ENCODE measurements at regions not wholly inside any gene's neighbourhood (a gene's known extent, or its start where the extent isn't known, plus 50 kb on each side); places are given as distances from the start of the nearest gene placed in this dataset.
"Not testable (repeated sequence)": the region's sequence is repeated elsewhere in the genome, so short reads cannot be mapped to it uniquely, and the experiment has no call there.

DNA sequence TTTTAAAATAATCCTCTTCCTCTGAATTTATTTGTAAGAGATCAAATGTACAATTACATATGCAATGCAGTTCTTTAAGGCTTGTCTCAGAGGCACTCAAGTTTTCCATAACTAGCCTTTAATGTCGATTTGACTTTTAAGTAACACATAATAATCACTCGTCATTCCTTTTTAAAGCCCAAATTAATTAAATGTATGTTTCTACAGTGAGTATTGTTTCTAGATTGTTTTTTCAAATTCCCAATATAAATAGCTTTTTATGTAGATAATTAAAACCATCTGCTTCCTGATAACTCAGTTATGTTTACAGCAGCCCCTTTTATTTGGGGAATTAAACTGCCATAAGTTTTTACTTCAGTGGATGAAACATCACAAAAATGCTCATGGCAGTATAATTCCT lies 185.1 kb downstream of the ETNK1 start:
- Histone ChIP-seq H3K36me3 (ENCODE audit: control insufficient read depth in 2 of 2, insufficient read depth in 2 of 2, low read length in 2 of 2) (no peaks in the 10 kb centered on the region), H3K27me3 (ENCODE audit: control insufficient read depth in 1 of 2, insufficient read depth in 2 of 2, low read length in 2 of 2) (no peaks in the 10 kb centered on the region), H3K9me3 (ENCODE audit: control insufficient read depth in 2 of 2, low read length in 2 of 2) (no peaks in the 10 kb centered on the region), H3K9ac (ENCODE audit: low read length in 2 of 2) (no peak overlapping the region), H3K4me3 (ENCODE audit: low read length in 2 of 2) (no peak overlapping the region), H3K4me1 (ENCODE audit: control insufficient read depth, insufficient read depth, low read length) (no peaks in the 10 kb centered on the region), H3K27ac (ENCODE audit: low read length) (no peak overlapping the region)

DNA sequence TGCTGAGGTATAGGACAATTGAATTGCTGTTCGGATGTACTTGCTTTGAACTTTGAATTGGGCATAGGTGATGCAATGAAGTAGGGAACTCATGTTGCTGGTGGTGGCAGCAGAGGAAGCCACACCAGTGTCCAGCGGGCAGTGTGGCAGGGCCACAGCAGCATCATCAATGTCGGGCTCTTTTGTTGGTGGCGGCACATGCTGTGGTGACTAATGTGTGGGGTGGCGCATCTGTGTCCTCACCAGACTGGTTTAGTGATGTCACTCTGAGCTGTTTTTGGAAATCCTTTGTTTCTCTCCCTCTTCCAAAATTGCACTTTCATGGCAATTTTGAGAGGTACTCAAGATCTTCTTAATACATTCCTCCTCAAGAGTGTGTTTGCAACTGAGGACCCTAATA lies 187.6 kb downstream of the ETNK1 start:
- H3K9me3 ChIP-seq (ENCODE audit: control insufficient read depth in 2 of 2, low read length in 2 of 2): no peaks in the 10 kb centered on the region
- H3K36me3 ChIP-seq (ENCODE audit: control insufficient read depth in 2 of 2, insufficient read depth in 2 of 2, low read length in 2 of 2): no peaks in the 10 kb centered on the region
- H3K9ac ChIP-seq (ENCODE audit: low read length in 2 of 2): no peak overlapping the region
- no peak overlapping the region for H3K27ac ChIP-seq (ENCODE audit: low read length)
- H3K27me3 ChIP-seq (ENCODE audit: control insufficient read depth in 1 of 2, insufficient read depth in 2 of 2, low read length in 2 of 2): no peaks in the 10 kb centered on the region
- H3K4me1 ChIP-seq (ENCODE audit: control insufficient read depth, insufficient read depth, low read length): no peaks in the 10 kb centered on the region
- no peak overlapping the region for H3K4me3 ChIP-seq (ENCODE audit: low read length in 2 of 2)

DNA sequence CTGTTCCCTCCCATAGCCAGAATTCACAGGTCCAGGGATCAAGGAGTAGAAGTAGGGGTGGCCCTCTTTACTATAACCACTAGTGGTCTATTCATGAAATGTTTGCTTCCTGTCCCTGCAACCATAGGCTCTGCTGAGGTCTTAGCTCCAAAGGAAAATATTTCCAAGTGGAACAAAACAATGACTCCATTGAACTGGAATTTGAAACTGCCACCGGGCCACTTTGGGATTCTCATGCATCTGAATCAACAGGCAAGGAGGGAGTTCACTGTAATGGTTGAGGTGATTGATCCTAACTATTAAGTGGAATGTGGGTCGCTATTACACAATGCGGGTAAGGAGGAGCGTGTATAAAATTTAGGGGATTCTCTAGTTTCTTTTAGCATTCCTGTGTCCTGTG lies 197.0 kb downstream of the ETNK1 start:
- H3K36me3 ChIP-seq (ENCODE audit: control insufficient read depth in 2 of 2, insufficient read depth in 2 of 2, low read length in 2 of 2): no peaks in the 10 kb centered on the region
- no peak overlapping the region for H3K4me3 ChIP-seq (ENCODE audit: low read length in 2 of 2)
- no peak overlapping the region for H3K9ac ChIP-seq (ENCODE audit: low read length in 2 of 2)
- no peak overlapping the region for H3K27ac ChIP-seq (ENCODE audit: low read length)
- H3K4me1 ChIP-seq (ENCODE audit: control insufficient read depth, insufficient read depth, low read length): no peaks in the 10 kb centered on the region
- no peaks in the 10 kb centered on the region for H3K27me3 ChIP-seq (ENCODE audit: control insufficient read depth in 1 of 2, insufficient read depth in 2 of 2, low read length in 2 of 2)
- peaks cover 0 to 4% of the 10 kb centered on the region in 2 donors for H3K9me3 ChIP-seq (ENCODE audit: control insufficient read depth in 2 of 2, low read length in 2 of 2)

DNA sequence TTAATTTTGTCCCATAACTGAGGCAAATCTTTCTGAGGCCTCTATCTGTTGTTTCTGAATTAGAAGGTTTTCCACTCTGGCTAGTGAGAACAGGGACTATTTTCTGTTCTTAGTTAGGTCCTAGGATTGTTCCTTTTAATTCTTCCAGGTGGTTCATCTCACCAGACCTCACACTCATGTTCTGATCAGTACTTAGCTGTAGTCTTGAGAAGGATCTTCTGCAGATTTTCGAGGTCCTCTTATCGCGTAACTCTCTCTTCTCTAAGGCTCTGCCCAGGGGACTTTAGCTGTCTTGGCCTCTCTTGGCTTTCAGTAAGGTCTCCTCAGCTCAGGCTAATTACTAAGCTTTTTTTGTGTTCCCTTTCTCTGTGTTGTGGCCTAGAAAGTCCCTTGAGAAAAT lies 201.1 kb downstream of the ETNK1 start:
- Histone ChIP-seq H3K9me3 (ENCODE audit: control insufficient read depth in 2 of 2, low read length in 2 of 2) (peaks cover 0 to 4% of the 10 kb centered on the region in 2 donors), H3K9ac (ENCODE audit: low read length in 2 of 2) (no peak overlapping the region), H3K36me3 (ENCODE audit: control insufficient read depth in 2 of 2, insufficient read depth in 2 of 2, low read length in 2 of 2) (no peaks in the 10 kb centered on the region), H3K4me1 (ENCODE audit: control insufficient read depth, insufficient read depth, low read length) (no peaks in the 10 kb centered on the region), H3K27me3 (ENCODE audit: control insufficient read depth in 1 of 2, insufficient read depth in 2 of 2, low read length in 2 of 2) (no peaks in the 10 kb centered on the region), H3K27ac (ENCODE audit: low read length) (no peak overlapping the region), H3K4me3 (ENCODE audit: low read length in 2 of 2) (no peak overlapping the region)

DNA sequence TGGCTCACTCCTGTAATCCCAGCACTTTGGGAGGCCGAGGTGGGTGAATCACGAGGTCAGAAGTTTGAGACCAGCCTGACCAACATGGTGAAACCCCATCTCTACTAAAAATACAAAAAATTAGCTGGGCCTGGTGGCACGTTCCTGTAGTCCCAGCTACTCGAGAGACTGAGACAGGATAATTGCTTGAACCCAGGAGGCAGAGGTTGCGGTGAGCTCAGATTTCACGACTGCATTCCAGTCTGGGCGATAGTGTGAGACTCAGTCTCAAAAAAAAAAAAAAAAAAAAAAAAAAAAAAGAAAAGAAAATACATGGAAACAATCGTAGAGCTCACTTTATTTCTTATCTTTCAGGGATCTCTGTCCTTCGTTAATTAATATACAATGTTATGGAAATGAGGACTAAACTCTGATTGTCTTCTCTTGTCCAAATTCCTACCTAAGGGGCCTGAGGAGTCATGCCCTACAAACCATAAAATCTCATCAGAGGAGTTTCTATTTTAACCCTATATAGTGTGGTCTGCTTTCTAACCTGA lies 201.5 kb downstream of the ETNK1 start:
- not testable (repeated sequence) for H3K4me3 ChIP-seq (ENCODE audit: low read length in 2 of 2); H3K9ac ChIP-seq (ENCODE audit: low read length in 2 of 2); H3K36me3 ChIP-seq (ENCODE audit: control insufficient read depth in 2 of 2, insufficient read depth in 2 of 2, low read length in 2 of 2); H3K27me3 ChIP-seq (ENCODE audit: control insufficient read depth in 1 of 2, insufficient read depth in 2 of 2, low read length in 2 of 2); H3K27ac ChIP-seq (ENCODE audit: low read length); H3K4me1 ChIP-seq (ENCODE audit: control insufficient read depth, insufficient read depth, low read length); H3K9me3 ChIP-seq (ENCODE audit: control insufficient read depth in 2 of 2, low read length in 2 of 2)

DNA sequence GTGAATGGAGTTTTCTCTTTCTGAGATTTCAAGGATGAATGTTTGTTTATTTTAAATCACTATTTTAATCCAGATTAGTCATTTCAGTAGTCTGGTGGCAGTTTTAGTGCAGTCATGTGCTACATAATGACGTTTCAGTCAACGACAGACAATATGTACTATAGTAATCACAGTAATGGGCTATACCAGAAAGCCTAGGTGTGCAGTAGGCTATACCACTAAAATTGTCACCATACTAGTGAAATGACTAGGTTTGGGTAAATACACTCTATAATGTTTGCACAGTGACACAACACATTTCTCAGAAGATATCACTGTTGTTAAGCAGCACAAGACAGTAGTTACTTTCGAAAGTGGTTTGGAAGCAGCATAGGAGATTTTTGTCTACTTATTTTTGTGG lies 203.1 kb downstream of the ETNK1 start:
- no peak overlapping the region for H3K4me3 ChIP-seq (ENCODE audit: low read length in 2 of 2)
- no peak overlapping the region for H3K27ac ChIP-seq (ENCODE audit: low read length)
- H3K9ac ChIP-seq (ENCODE audit: low read length in 2 of 2): no peak overlapping the region
- H3K36me3 ChIP-seq (ENCODE audit: control insufficient read depth in 2 of 2, insufficient read depth in 2 of 2, low read length in 2 of 2): no peaks in the 10 kb centered on the region
- no peaks in the 10 kb centered on the region for H3K4me1 ChIP-seq (ENCODE audit: control insufficient read depth, insufficient read depth, low read length)
- no peaks in the 10 kb centered on the region for H3K9me3 ChIP-seq (ENCODE audit: control insufficient read depth in 2 of 2, low read length in 2 of 2)
- H3K27me3 ChIP-seq (ENCODE audit: control insufficient read depth in 1 of 2, insufficient read depth in 2 of 2, low read length in 2 of 2): no peaks in the 10 kb centered on the region

DNA sequence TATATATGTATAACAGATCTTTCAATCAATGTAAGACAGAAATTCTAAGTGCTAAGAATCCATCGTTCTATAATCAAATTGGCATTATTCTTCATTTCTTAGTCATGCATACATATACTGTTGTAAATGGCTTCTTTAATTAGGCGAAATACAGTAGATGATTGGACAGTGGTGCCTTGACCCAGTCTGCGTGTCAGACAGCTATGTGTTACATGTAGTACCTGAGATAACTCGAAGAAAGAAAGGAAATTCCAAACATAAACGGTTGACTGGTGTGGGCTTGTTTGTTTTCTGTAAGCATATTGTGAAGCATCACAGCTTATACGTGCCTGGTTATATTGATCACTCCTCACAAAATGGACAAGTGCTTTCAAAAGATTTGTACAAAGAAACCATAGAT lies 210.5 kb downstream of the ETNK1 start:
- no peak overlapping the region for H3K9ac ChIP-seq (ENCODE audit: low read length in 2 of 2)
- no peaks in the 10 kb centered on the region for H3K9me3 ChIP-seq (ENCODE audit: control insufficient read depth in 2 of 2, low read length in 2 of 2)
- H3K27me3 ChIP-seq (ENCODE audit: control insufficient read depth in 1 of 2, insufficient read depth in 2 of 2, low read length in 2 of 2): no peaks in the 10 kb centered on the region
- H3K36me3 ChIP-seq (ENCODE audit: control insufficient read depth in 2 of 2, insufficient read depth in 2 of 2, low read length in 2 of 2): no peaks in the 10 kb centered on the region
- H3K4me3 ChIP-seq (ENCODE audit: low read length in 2 of 2): no peak overlapping the region
- H3K4me1 ChIP-seq (ENCODE audit: control insufficient read depth, insufficient read depth, low read length): no peaks in the 10 kb centered on the region
- H3K27ac ChIP-seq (ENCODE audit: low read length): no peak overlapping the region

DNA sequence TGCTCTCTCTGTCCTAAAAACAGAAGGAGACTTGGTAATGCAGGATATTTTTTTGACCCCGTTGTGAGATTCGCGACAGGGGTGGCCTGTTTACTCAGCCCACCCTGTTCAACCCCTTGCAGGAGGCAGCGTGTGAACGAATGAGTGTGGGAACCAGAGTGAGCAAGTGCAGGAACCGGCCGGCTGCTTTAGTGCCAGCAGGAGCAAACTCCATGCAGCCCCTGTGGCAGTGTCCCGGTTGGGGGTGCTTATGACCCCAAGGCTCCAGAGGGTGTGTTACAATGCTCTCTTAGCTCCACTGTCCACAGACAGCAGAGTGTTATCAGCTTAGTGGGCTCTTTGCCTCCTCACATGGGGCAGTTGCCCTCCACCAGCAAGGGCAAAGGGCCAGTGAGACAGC lies 225.2 kb downstream of the ETNK1 start:
- H3K4me3 ChIP-seq (ENCODE audit: low read length in 2 of 2): no peak overlapping the region
- no peaks in the 10 kb centered on the region for H3K4me1 ChIP-seq (ENCODE audit: control insufficient read depth, insufficient read depth, low read length)
- peaks cover 0 to 2% of the 10 kb centered on the region in 2 donors for H3K9me3 ChIP-seq (ENCODE audit: control insufficient read depth in 2 of 2, low read length in 2 of 2)

DNA sequence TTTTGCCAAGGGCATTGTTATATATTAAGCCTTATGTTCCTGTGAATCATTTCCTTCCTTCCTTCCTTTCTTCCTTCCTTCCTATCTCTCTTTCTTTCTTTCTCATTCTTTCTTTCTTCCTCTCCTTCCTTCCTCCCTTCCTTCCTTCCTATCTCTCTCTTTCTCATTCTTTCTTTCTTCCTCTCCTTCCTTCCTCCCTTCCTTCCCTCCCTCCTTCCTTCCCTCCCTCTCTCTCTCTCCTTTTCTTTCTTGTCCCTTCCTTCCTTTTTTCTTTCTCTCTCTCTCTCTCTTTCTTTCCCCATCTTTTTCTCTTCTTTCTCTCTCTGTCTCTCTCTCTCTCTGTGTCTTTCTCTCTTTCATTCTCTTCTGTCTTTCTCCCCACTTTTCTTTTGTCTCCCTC lies 226.6 kb downstream of the ETNK1 start:
- no peak overlapping the region for H3K4me3 ChIP-seq (ENCODE audit: low read length in 2 of 2)
- no peaks in the 10 kb centered on the region for H3K9me3 ChIP-seq (ENCODE audit: control insufficient read depth in 2 of 2, low read length in 2 of 2)
- H3K9ac ChIP-seq (ENCODE audit: low read length in 2 of 2): no peak overlapping the region
- H3K27ac ChIP-seq (ENCODE audit: low read length): no peak overlapping the region
- no peaks in the 10 kb centered on the region for H3K27me3 ChIP-seq (ENCODE audit: control insufficient read depth in 1 of 2, insufficient read depth in 2 of 2, low read length in 2 of 2)
- no peaks in the 10 kb centered on the region for H3K36me3 ChIP-seq (ENCODE audit: control insufficient read depth in 2 of 2, insufficient read depth in 2 of 2, low read length in 2 of 2)
- no peaks in the 10 kb centered on the region for H3K4me1 ChIP-seq (ENCODE audit: control insufficient read depth, insufficient read depth, low read length)

More for the DNA sequence above, 225.2 kb downstream of the ETNK1 start:
- no peaks in the 10 kb centered on the region for H3K27me3 ChIP-seq (ENCODE audit: control insufficient read depth in 1 of 2, insufficient read depth in 2 of 2, low read length in 2 of 2)
- no peaks in the 10 kb centered on the region for H3K36me3 ChIP-seq (ENCODE audit: control insufficient read depth in 2 of 2, insufficient read depth in 2 of 2, low read length in 2 of 2)
- no peak overlapping the region for H3K9ac ChIP-seq (ENCODE audit: low read length in 2 of 2)
- no peak overlapping the region for H3K27ac ChIP-seq (ENCODE audit: low read length)

DNA sequence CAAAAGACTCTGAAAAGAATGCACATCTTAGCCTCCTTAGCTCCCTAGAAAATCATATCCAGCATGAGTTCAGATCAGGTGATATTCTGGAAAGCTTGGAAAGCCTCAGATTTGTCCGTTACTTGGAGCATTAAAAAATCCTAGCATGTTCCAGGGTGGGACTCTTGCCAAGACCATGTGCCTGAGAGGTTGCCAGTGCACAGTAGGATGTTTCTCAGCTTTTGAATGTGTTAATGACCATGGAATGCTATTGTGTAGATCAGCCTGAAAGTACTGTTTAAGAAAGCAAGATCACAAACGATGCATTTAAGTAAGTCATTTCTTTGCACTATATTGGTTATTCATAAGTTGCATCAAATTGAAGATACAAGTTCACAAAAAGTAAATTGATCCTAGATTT lies 230.5 kb downstream of the ETNK1 start:
- no peaks in the 10 kb centered on the region for H3K9me3 ChIP-seq (ENCODE audit: control insufficient read depth in 2 of 2, low read length in 2 of 2)
- H3K4me1 ChIP-seq (ENCODE audit: control insufficient read depth, insufficient read depth, low read length): no peaks in the 10 kb centered on the region
- no peak overlapping the region for H3K9ac ChIP-seq (ENCODE audit: low read length in 2 of 2)
- no peak overlapping the region for H3K4me3 ChIP-seq (ENCODE audit: low read length in 2 of 2)
- H3K27me3 ChIP-seq (ENCODE audit: control insufficient read depth in 1 of 2, insufficient read depth in 2 of 2, low read length in 2 of 2): no peaks in the 10 kb centered on the region
- H3K36me3 ChIP-seq (ENCODE audit: control insufficient read depth in 2 of 2, insufficient read depth in 2 of 2, low read length in 2 of 2): no peaks in the 10 kb centered on the region
- no peak overlapping the region for H3K27ac ChIP-seq (ENCODE audit: low read length)

DNA sequence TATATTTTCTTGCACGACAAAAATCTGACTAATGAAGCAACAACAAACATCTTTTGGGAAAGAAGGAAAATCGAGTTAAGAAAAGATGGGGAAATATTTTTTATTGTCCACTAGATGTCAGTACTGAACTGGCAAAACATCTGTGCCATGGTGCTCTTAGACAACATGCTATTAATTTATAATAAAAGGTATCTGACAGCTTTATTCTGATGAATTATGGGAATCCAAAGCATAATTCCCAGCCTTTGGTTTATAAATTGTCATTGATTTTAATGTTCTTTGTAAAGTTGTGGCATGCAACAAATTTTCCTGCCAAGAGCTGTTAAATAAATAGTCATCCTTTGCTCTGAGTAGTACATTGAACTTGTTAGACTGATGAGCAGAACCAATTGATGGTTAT lies 231.2 kb downstream of the ETNK1 start:
- H3K36me3 ChIP-seq (ENCODE audit: control insufficient read depth in 2 of 2, insufficient read depth in 2 of 2, low read length in 2 of 2): no peaks in the 10 kb centered on the region
- H3K9me3 ChIP-seq (ENCODE audit: control insufficient read depth in 2 of 2, low read length in 2 of 2): no peaks in the 10 kb centered on the region
- no peak overlapping the region for H3K9ac ChIP-seq (ENCODE audit: low read length in 2 of 2)
- no peak overlapping the region for H3K27ac ChIP-seq (ENCODE audit: low read length)
- no peak overlapping the region for H3K4me3 ChIP-seq (ENCODE audit: low read length in 2 of 2)
- no peaks in the 10 kb centered on the region for H3K27me3 ChIP-seq (ENCODE audit: control insufficient read depth in 1 of 2, insufficient read depth in 2 of 2, low read length in 2 of 2)
- no peaks in the 10 kb centered on the region for H3K4me1 ChIP-seq (ENCODE audit: control insufficient read depth, insufficient read depth, low read length)

Measured in stomach smooth muscle (tissue), 2 donors.